CD4-positive, alpha-beta T cell treated with Interleukin-6 at 100 ng/mL for 8 hours (primary cell): ENCODE measurements at regions not wholly inside any gene's neighbourhood (a gene's known extent, or its start where the extent isn't known, plus 50 kb on each side); places are given as distances from the start of the nearest gene placed in this dataset.
"Not testable (repeated sequence)": the region's sequence is repeated elsewhere in the genome, so short reads cannot be mapped to it uniquely, and the experiment has no call there.

Experiments
- DNase-seq: peaks from one replicate; pipeline ENCODE4 v3.0.0-alpha.2; 2020; ENCODE audit warnings: mixed read lengths, low spot score

- DNase-seq: not testable (repeated sequence)
Observed at GRCh38 chr9:39566782-39567181, 211.3 kb downstream of the SPATA31A1 start.

GRCh38 chr9:39567396-39567795, 211.9 kb downstream of the SPATA31A1 start:
- DNase-seq: not testable (repeated sequence)

GRCh38 chr9:39568900-39569299, 213.4 kb downstream of the SPATA31A1 start:
- not testable (repeated sequence) for DNase-seq

- not testable (repeated sequence) for DNase-seq
Observed at GRCh38 chr9:39573024-39574022, 217.9 kb downstream of the SPATA31A1 start.

GRCh38 chr9:39579000-39579399, 223.5 kb downstream of the SPATA31A1 start:
- not testable (repeated sequence) for DNase-seq

- not testable (repeated sequence) for DNase-seq
Observed at GRCh38 chr9:39581296-39581695, 225.8 kb downstream of the SPATA31A1 start.

- DNase-seq: not testable (repeated sequence)
Observed at GRCh38 chr9:39582677-39583412, 227.4 kb downstream of the SPATA31A1 start.

GRCh38 chr9:39583413-39583747, 227.9 kb downstream of the SPATA31A1 start:
- DNase-seq: not testable (repeated sequence)

- DNase-seq: not testable (repeated sequence)
Observed at GRCh38 chr9:39585233-39585632, 229.8 kb downstream of the SPATA31A1 start.

GRCh38 chr9:39587844-39588499, 232.5 kb downstream of the SPATA31A1 start:
- DNase-seq: no peak

GRCh38 chr9:39588500-39589137, 233.2 kb downstream of the SPATA31A1 start:
- no peak for DNase-seq

- not testable (repeated sequence) for DNase-seq
Observed at GRCh38 chr9:39604089-39604488, 248.6 kb downstream of the SPATA31A1 start.

- DNase-seq: not testable (repeated sequence)
Observed at GRCh38 chr9:39611449-39612231, 256.2 kb downstream of the SPATA31A1 start.

GRCh38 chr9:39616480-39616879, 261.0 kb downstream of the SPATA31A1 start:
- not testable (repeated sequence) for DNase-seq

- not testable (repeated sequence) for DNase-seq
Observed at GRCh38 chr9:39624048-39624447, 268.6 kb downstream of the SPATA31A1 start.

GRCh38 chr9:39632071-39632470, 276.6 kb downstream of the SPATA31A1 start:
- DNase-seq: not testable (repeated sequence)

- DNase-seq: not testable (repeated sequence)
Observed at GRCh38 chr9:39649029-39649428, 293.6 kb downstream of the SPATA31A1 start.

GRCh38 chr9:39656960-39657603, 301.6 kb downstream of the SPATA31A1 start:
- not testable (repeated sequence) for DNase-seq

- not testable (repeated sequence) for DNase-seq
Observed at GRCh38 chr9:39663020-39663419, 307.6 kb downstream of the SPATA31A1 start.

GRCh38 chr9:39663713-39664112, 308.2 kb downstream of the SPATA31A1 start:
- not testable (repeated sequence) for DNase-seq
